ENCODE measurements at regions not wholly inside any gene's neighbourhood (a gene's known extent, or its start where the extent isn't known, plus 50 kb on each side); places are given as distances from the start of the nearest gene placed in this dataset.

DNA sequence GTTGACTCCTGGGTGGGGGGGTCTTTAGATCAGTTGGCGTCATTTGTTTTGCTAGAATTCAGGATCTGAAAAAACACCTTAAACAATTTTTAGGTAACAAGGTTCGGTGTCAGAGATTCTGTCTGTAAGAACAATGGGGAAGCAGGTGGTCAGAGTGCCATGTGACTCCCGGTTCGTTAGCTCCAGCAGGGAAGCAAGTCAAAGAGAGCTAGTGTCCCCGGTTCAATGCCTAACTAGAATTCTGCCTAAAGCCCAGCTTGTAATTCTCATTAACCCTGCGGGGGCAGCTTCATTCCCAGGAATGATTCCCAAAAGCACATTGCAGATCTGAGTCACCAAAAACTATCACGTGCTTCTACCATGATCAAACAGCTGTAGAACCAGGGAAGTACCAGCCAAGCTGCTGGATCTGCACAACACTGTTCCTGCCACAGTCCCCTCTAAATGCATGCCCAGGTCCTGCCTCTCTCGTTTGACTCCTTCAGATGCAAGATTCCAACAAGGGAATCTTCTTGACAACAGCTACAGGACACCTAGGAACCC lies 664.3 kb upstream of the CELF2 start:
- in situ Hi-C loops (cut with MboI) (no loop called here), intact Hi-C loops (cut with micrococcal nuclease; ENCODE audit: unreplicated experiment) (no loop called here)
- no peaks in the 10 kb centered on the region for H3K36me3 ChIP-seq (ENCODE audit: control insufficient read depth in 2 of 2, insufficient read depth in 2 of 2, low read length in 1 of 2)
- H3K9me3 ChIP-seq (replicated peaks; ENCODE audit: control insufficient read depth, insufficient read depth, low read length): no peaks in the 10 kb centered on the region
- ChIA-PET POLR2A (no interaction called here), RAD21 (ENCODE audit: unreplicated experiment) (no interaction called here), SMC1A (ENCODE audit: uncharacterized antibody, unreplicated experiment) (interaction anchor here (1.1 kb wide), 1 partner anchor 24 kb away, joined by 3 read pairs; no protein-coding TSS in a partner anchor), CTCF (interaction anchor here (0.9 kb wide), 1 partner anchor 12 kb away, joined by 3 read pairs; no protein-coding TSS in a partner anchor)
- ATAC-seq (no peak), DNase-seq (ENCODE audit: low read depth, low spot score) (no peak), FAIRE-seq (no peak)
- H4K20me1 ChIP-seq (ENCODE audit: control insufficient read depth, insufficient read depth): no peaks in the 10 kb centered on the region
- no peak overlapping the region for H3K4me2 ChIP-seq (ENCODE audit: control insufficient read depth, insufficient read depth)
- no peak overlapping the region for H3K9ac ChIP-seq (ENCODE audit: control insufficient read depth, insufficient read depth, low read length)
- H3K4me1 ChIP-seq (ENCODE audit: control insufficient read depth, insufficient read depth, low read length): no peaks in the 10 kb centered on the region
- H3K79me2 ChIP-seq (ENCODE audit: control insufficient read depth, insufficient read depth, low read length): no peaks in the 10 kb centered on the region
- no TSS peak for BruUV-seq (replicated peaks)
- H3K27ac ChIP-seq (ENCODE audit: control insufficient read depth, insufficient read depth): no peak overlapping the region
- no peak overlapping the region for H2AFZ ChIP-seq (ENCODE audit: control insufficient read depth, low read depth, low read length)
- 18% methylated on average over 8 of the region's 8 CpGs for WGBS (ENCODE audit: insufficient coverage, insufficient replicate concordance, low lambda C conversion rate, missing lambda C conversion rate)
- no peaks in the 10 kb centered on the region for H3K27me3 ChIP-seq (replicated peaks in 1 of 2; ENCODE audit: control insufficient read depth in 2 of 2, insufficient read depth in 2 of 2, low read length in 1 of 2)
- no peak overlapping the region for H3K4me3 ChIP-seq
- TF ChIP-seq POLR2AphosphoS2 (IDR thresholded peaks at IDR 0.05; ENCODE audit: low read depth, low read length) (no peak), NR2C1 (IDR thresholded peaks at IDR 0.05) (no peak), IKZF1 (conservative IDR thresholded peaks at IDR 0.05) (no peak), ESRRA (IDR thresholded peaks at IDR 0.05; ENCODE audit: low read length) (no peak), ZBTB33 (IDR thresholded peaks at IDR 0.05) (no peak), CBX5 (IDR thresholded peaks at IDR 0.05; ENCODE audit: low read depth) (no peak), NRF1 (conservative IDR thresholded peaks at IDR 0.05; ENCODE audit: low read depth, low read length) (no peak), ETV6 (conservative IDR thresholded peaks at IDR 0.05 in 1 of 2, IDR thresholded peaks at IDR 0.05 in 1 of 2; ENCODE audit: borderline replicate concordance in 1 of 2, low read depth in 1 of 2) (no peak), CREM (IDR thresholded peaks at IDR 0.05; ENCODE audit: low read depth) (no peak), HDAC6 (IDR thresholded peaks at IDR 0.05; ENCODE audit: unreplicated experiment) (no peak), E2F4 (IDR thresholded peaks at IDR 0.05; ENCODE audit: low read depth, low read length) (no peak), YBX1 (IDR thresholded peaks at IDR 0.05) (no peak)
- TF ChIP-seq, protein P1, sequence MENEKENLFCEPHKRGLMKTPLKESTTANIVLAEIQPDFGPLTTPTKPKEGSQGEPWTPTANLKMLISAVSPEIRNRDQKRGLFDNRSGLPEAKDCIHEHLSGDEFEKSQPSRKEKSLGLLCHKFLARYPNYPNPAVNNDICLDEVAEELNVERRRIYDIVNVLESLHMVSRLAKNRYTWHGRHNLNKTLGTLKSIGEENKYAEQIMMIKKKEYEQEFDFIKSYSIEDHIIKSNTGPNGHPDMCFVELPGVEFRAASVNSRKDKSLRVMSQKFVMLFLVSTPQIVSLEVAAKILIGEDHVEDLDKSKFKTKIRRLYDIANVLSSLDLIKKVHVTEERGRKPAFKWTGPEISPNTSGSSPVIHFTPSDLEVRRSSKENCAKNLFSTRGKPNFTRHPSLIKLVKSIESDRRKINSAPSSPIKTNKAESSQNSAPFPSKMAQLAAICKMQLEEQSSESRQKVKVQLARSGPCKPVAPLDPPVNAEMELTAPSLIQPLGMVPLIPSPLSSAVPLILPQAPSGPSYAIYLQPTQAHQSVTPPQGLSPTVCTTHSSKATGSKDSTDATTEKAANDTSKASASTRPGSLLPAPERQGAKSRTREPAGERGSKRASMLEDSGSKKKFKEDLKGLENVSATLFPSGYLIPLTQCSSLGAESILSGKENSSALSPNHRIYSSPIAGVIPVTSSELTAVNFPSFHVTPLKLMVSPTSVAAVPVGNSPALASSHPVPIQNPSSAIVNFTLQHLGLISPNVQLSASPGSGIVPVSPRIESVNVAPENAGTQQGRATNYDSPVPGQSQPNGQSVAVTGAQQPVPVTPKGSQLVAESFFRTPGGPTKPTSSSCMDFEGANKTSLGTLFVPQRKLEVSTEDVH (IDR thresholded peaks at IDR 0.05; ENCODE audit: low read depth, partially characterized antibody): no peak
- TF ChIP-seq, protein P2, sequence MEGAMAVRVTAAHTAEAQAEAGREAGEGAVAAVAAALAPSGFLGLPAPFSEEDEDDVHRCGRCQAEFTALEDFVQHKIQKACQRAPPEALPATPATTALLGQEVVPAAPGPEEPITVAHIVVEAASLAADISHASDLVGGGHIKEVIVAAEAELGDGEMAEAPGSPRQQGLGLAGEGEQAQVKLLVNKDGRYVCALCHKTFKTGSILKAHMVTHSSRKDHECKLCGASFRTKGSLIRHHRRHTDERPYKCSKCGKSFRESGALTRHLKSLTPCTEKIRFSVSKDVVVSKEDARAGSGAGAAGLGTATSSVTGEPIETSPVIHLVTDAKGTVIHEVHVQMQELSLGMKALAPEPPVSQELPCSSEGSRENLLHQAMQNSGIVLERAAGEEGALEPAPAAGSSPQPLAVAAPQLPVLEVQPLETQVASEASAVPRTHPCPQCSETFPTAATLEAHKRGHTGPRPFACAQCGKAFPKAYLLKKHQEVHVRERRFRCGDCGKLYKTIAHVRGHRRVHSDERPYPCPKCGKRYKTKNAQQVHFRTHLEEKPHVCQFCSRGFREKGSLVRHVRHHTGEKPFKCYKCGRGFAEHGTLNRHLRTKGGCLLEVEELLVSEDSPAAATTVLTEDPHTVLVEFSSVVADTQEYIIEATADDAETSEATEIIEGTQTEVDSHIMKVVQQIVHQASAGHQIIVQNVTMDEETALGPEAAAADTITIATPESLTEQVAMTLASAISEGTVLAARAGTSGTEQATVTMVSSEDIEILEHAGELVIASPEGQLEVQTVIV (IDR thresholded peaks at IDR 0.05; ENCODE audit: borderline replicate concordance, partially characterized antibody): no peak
